ENCODE measurements at regions not wholly inside any gene's neighbourhood (a gene's known extent, or its start where the extent isn't known, plus 50 kb on each side); places are given as distances from the start of the nearest gene placed in this dataset.
A peak's percentile ranks its signal among the peaks of the same experiment; 100 is the strongest.
"Not testable (repeated sequence)": the region's sequence is repeated elsewhere in the genome, so short reads cannot be mapped to it uniquely, and the experiment has no call there.

- DNase-seq (ENCODE audit: low read depth): not testable (repeated sequence)
Observed at GRCh38 chr4:159030297-159030696, 72.6 kb upstream of the RAPGEF2 start.

DNA sequence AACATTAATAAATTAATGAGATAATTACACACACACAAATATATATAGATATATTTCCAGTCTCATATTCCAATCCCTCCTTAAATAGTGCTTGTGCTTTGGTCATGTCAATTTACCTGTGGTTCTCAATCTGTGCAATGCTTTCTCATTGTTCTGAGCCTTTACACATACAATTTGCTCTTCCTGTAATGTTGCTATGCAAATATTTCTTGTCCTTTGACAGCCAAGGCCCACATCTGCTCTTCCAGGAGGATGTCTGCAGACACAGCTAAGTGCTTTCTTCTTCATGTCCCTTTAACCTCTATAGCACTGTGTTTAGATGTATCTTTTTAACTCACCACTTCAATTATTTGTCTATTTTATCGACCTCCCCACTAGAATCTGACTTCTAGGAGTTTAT lies 67.3 kb upstream of the RAPGEF2 start:
- DNase-seq (ENCODE audit: low read depth): no peak

DNA sequence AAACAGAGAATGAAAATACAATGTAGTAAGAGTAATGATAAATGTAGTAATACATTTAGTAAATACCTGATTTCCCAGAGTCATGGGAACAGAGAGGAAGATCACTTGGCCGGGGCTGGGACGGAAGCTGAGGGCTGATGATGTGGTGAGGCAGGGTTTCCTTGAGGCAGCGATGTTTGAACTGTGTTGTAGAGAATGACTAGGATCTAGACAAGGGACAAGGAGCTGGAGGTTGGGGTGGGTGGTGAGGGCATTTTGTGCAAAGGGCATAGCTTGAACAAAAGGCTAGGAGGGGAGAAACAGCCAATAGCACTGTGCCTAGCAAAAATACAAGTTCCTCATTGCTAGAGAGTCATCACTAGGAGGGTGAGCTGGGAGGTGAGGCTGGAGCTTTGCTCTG lies 64.3 kb upstream of the RAPGEF2 start:
- no peak for DNase-seq (ENCODE audit: low read depth)

- DNase-seq (ENCODE audit: low read depth): no peak
Observed at GRCh38 chr4:159041054-159042034, 61.5 kb upstream of the RAPGEF2 start.

GRCh38 chr4:159042097-159042605 lies 60.7 kb upstream of the RAPGEF2 start:
- DNase-seq (ENCODE audit: low read depth): no peak

DNA sequence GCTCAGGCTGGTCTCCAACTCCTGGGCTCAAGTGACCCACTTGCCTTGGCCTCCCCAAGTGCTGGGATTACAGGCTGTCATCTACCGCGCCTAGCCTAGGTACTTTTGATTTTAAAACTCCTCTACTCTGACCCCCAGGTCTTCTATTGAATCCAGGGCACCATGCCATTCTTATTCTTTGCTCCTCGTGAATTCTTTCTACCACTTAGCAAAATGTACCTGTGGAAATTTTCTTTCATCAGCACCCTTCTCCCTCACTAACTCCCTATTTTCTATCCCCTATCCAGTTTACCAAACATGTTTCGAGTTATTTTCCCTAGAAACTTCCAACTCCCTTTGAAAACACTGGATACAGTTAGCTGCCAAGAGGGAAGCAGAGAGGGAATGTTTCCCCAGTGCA lies 60.0 kb upstream of the RAPGEF2 start:
- DNase-seq (ENCODE audit: low read depth): no peak

GRCh38 chr4:159043861-159044260 lies 59.0 kb upstream of the RAPGEF2 start:
- no peak for DNase-seq (ENCODE audit: low read depth)

GRCh38 chr4:159045321-159045720 lies 57.6 kb upstream of the RAPGEF2 start:
- no peak for DNase-seq (ENCODE audit: low read depth)

DNA sequence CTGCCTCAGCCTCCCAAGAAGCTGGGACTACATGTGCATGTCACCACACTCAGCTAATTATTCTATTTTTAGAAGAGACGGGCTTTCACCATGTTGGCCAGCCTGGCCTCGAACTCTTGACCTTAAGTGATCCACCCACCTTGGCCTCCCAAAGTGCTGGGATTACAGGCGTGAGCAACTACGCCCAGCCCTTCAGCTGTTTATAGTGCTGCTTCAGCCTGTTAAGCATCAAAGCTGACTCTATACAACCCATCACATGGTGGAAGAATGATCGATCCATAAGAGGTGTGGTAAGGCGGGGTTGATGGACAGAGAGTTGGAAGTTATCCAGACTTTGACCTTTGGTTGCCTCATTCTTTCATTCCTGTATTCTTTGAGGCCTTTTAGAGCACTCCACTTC lies 56.2 kb upstream of the RAPGEF2 start:
- no peak for DNase-seq (ENCODE audit: low read depth)

DNA sequence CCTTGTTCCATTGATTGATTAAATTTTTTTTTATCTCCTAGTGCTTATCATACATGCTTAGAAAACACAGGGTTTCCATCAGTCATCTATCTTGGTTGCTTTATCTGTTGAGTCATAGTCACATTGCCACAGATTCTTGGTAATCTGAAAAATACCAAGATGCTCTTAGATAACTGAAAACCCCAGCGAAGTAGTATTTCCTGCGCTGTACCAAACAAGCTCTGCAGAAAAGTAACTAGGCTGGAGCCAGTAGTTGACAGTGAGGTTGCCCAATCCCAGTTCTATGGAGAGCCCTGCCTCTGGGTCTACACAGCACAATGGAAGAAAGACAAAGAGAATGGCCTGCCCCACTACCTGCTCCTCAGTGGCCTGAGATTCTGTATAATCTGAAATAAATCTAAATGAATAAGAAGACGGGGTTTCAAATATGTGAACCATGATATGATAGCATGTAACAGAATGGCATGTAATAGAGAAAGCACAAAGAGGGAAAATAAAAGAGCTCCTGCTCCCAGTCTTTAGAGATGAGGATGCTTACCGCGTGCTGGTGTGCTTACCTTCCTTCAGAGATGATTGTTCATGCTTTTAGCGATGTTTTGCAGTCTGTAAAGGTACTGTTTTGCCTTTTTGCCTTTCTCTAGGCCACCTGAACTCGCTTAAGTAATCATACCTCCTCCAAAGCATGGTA lies 55.3 kb upstream of the RAPGEF2 start:
- DNase-seq (ENCODE audit: low read depth): no peak

- DNase-seq (ENCODE audit: low read depth): peak; percentile 14
Observed at GRCh38 chr4:159048166-159048886, 54.6 kb upstream of the RAPGEF2 start.

DNA sequence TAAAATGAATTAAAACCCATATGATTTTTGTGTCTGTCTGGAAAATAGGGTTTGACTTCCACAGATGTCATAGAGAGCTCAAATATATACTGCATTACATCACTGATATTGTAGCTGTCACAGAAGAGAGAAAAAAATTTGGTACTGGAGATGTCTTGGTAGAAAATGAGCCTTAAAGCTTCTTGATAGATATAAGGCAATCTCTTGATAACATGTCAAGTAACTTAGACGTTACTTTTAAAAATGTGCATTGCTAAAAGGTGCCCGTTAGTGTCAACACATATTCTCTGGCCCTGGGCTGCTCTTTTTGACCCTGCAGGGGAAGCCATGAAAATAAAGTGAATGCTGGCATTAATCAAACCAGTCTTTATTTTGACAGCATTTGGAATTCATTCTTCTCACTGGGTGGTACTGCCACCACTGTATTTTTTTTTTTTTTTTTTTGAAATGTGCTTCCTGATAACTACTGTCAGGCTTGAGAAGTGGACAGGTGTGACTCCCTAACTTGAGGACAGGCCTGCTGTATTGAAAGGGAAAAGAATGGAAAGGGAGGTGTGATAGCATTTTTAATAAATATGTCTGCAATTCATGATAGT lies 53.0 kb upstream of the RAPGEF2 start:
- no peak for DNase-seq (ENCODE audit: low read depth)

GRCh38 chr4:159051245-159052071 lies 51.4 kb upstream of the RAPGEF2 start:
- no peak for DNase-seq (ENCODE audit: low read depth)

DNA sequence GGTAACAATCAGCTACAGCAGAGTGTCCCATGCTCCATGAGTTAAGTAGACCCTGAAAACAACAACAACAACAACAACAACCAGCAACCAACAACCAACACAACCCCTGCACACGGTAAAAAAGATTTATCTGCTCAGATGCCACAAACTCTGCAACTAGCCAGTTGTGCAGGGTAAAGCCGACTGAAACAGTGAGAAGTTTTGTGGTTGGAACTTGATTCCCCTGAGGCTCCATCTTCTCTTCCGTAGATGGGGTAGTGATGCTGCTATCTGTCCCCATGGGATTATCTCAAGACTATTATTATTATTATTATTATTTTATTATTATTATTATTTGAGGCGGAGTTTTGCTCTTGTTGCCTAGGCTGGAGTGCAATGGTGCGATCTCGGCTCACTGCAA lies 50.6 kb upstream of the RAPGEF2 start:
- no peak for DNase-seq (ENCODE audit: low read depth)
